Right lobe of liver (tissue), 4 donors: ENCODE measurements at regions not wholly inside any gene's neighbourhood (a gene's known extent, or its start where the extent isn't known, plus 50 kb on each side); places are given as distances from the start of the nearest gene placed in this dataset.

Source experiments
- CTCF ChIP-seq, 4 donors: fragments of 200-600 bp in 3 of 4; fragments of 450-650 bp in 1 of 4; IDR thresholded peaks; one replicate each; pipeline versions ENCODE4 v1.5.1 to v1.8.0; 2016 to 2022; ENCODE audit warnings: antibody characterized with exemption in 4 of 4, mild to moderate bottlenecking in 2 of 4
- POLR2A ChIP-seq: fragments of 450-650 bp; IDR thresholded peaks from one replicate; pipeline ENCODE4 v1.6.1; 2017; ENCODE audit warnings: antibody characterized with exemption, mild to moderate bottlenecking
- donor health status: DM: no; HTN: no; CAD: no.
- donor health status: DM: no; HTN: no; CAD: no.
- donor health status: DM: no; HTN: yes; CAD: no.

- TF ChIP-seq CTCF (IDR thresholded peaks at IDR 0.05) = no peak
- TF ChIP-seq POLR2A = no peak
Measured at GRCh38 chrX:30949554-30949953, 60.5 kb upstream of the TAB3 start.
